Gastroesophageal sphincter (tissue), 4 donors: ENCODE measurements at regions not wholly inside any gene's neighbourhood (a gene's known extent, or its start where the extent isn't known, plus 50 kb on each side); places are given as distances from the start of the nearest gene placed in this dataset.

Source experiments
- ATAC-seq: fragments of 150-250 bp; one replicate; pipeline ENCODE4 v1.9.1; 2016; ENCODE audit warnings: mild to moderate bottlenecking, moderate library complexity
- H3K27ac ChIP-seq, 4 donors: fragments of 200-600 bp; sonication (generic) in 3 of 4; 1 replicate in 3 of 4; 2 replicates in 1 of 4; pipeline ENCODE4 v1.5.1; 2016 to 2019
- H3K27me3 ChIP-seq: fragments of 200-600 bp; sonication (generic); one replicate; pipeline ENCODE4 v1.5.1; 2019
- H3K36me3 ChIP-seq, 2 donors: fragments of 200-600 bp; sonication (generic); one replicate each; pipeline ENCODE4 v1.5.1; 2019; ENCODE audit warnings: control low read depth in 1 of 2
- H3K4me1 ChIP-seq, 3 donors: fragments of 200-600 bp; sonication (generic); 1 replicate in 2 of 3; 2 replicates in 1 of 3; pipeline ENCODE4 v1.5.1; 2016 to 2019; ENCODE audit warnings: control low read depth in 2 of 3
- H3K4me3 ChIP-seq, 2 donors: fragments of 200-600 bp; sonication (generic); one replicate each; pipeline ENCODE4 v1.5.1; 2019; ENCODE audit warnings: mild to moderate bottlenecking in 1 of 2, moderate library complexity in 1 of 2
- H3K9me3 ChIP-seq, 3 donors: fragments of 200-600 bp; sonication (generic); one replicate each; pipeline ENCODE4 v1.5.1; 2017 to 2019; ENCODE audit warnings: control low read depth in 2 of 3
- CTCF ChIP-seq, 4 experiments: fragments of 200-600 bp in 2 of 4; fragments of 450-650 bp in 2 of 4; sonication (generic) in 1 of 4; IDR thresholded peaks; one replicate each; pipeline ENCODE4 v1.5.1; 2017 to 2019; ENCODE audit warnings: antibody characterized with exemption in 4 of 4, mild to moderate bottlenecking in 2 of 4, moderate library complexity in 2 of 4
- EP300 ChIP-seq: sonication (generic); formaldehyde crosslinking; IDR thresholded peaks from one replicate; pipeline ENCODE4 v1.6.1; 2017; ENCODE audit warnings: antibody characterized with exemption, mild to moderate bottlenecking
- POLR2A ChIP-seq, 2 donors: fragments of 450-650 bp; IDR thresholded peaks; one replicate each; pipeline ENCODE4 v1.6.1; 2017; ENCODE audit warnings: antibody characterized with exemption in 2 of 2, mild to moderate bottlenecking in 2 of 2, moderate library complexity in 1 of 2
- POLR2AphosphoS5 ChIP-seq: sonication (generic); formaldehyde crosslinking; IDR thresholded peaks from one replicate; pipeline ENCODE4 v1.6.1; 2017; ENCODE audit warnings: antibody characterized with exemption
- WGBS, 2 donors: methylation state at CpG; one replicate each; pipeline ENCODE4 v1.1.5; 2018; ENCODE audit warnings: low coverage in 1 of 2; 5-methylcytosine and 5-hydroxymethylcytosine counted together

GRCh38 chr2:75415731-75416130 lies 145.0 kb downstream of the EVA1A start:
- H3K4me3 ChIP-seq, result no peak overlapping the region
- H3K27ac ChIP-seq, result no peak overlapping the region
- ATAC-seq, result no peak
- TF ChIP-seq EP300 (no peak), POLR2A (IDR thresholded peaks at IDR 0.05) (no peak), POLR2AphosphoS5 (no peak), CTCF (IDR thresholded peaks at IDR 0.05) (no peak)
- H3K9me3 ChIP-seq, result peaks cover 0 to 4% (median 0%) of the 10 kb centered on the region in 3 donors
- WGBS, 2 donors, result 8 to 14% methylated on average over 1 of the region's 1 CpG
- H3K36me3 ChIP-seq, result no peaks in the 10 kb centered on the region
- no peaks in the 10 kb centered on the region for H3K4me1 ChIP-seq
- peaks cover 5% of the 10 kb centered on the region for H3K27me3 ChIP-seq

- H3K36me3 ChIP-seq, result no peaks in the 10 kb centered on the region
- H3K27me3 ChIP-seq, result peaks cover 5% of the 10 kb centered on the region
- TF ChIP-seq EP300 (no peak), POLR2A (IDR thresholded peaks at IDR 0.05) (no peak), POLR2AphosphoS5 (no peak), CTCF (IDR thresholded peaks at IDR 0.05) (no peak)
- H3K4me1 ChIP-seq, result no peaks in the 10 kb centered on the region
- whole genome bisulfite sequencing, 2 donors, result 74 to 81% methylated on average over 4 of the region's 4 CpGs
- no peak for ATAC-seq
- H3K4me3 ChIP-seq, result no peak overlapping the region
- H3K27ac ChIP-seq, result no peak overlapping the region
- peaks cover 0 to 9% (median 0%) of the 10 kb centered on the region in 3 donors for H3K9me3 ChIP-seq
These were observed 145.6 kb downstream of the EVA1A start for GRCh38 chr2:75415111-75415626.

- H3K27ac ChIP-seq, result no peak overlapping the region
- H3K4me3 ChIP-seq, result no peak overlapping the region
- TF ChIP-seq EP300, result no peak
- no peak for TF ChIP-seq POLR2AphosphoS5
- TF ChIP-seq CTCF (IDR thresholded peaks at IDR 0.05), result no peak
- no peak for TF ChIP-seq POLR2A (IDR thresholded peaks at IDR 0.05)
- H3K9me3 ChIP-seq, result peaks cover 0 to 9% (median 0%) of the 10 kb centered on the region in 3 donors
- no peaks in the 10 kb centered on the region for H3K4me1 ChIP-seq
- peaks cover 3% of the 10 kb centered on the region for H3K27me3 ChIP-seq
- 33 to 34% methylated on average over 2 of the region's 2 CpGs for WGBS, 2 donors
- ATAC-seq, result no peak
- no peaks in the 10 kb centered on the region for H3K36me3 ChIP-seq
These were observed 149.2 kb downstream of the EVA1A start for GRCh38 chr2:75411574-75411973.

DNA sequence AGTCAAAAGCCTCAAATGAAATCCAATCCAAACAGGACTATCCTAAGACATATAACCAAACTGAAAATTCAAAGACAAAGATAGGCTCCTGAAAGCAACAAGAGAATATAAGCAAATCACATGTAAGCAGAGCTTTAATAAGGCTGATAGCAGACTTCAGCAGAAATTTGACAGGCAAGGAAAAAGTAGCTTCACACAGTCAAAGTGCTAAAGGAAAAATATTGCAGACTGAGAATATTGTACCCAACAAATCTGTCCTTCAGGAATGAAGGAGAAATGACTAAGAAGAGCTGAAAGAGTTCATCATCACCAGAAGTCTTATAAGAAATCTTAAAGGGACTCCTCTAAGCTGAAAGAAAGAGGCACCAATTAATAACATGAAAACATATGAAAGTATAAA lies 150.0 kb downstream of the EVA1A start:
- Histone ChIP-seq H3K27ac (no peak overlapping the region), H3K9me3 (peaks cover 0 to 9% (median 0%) of the 10 kb centered on the region in 3 donors), H3K27me3 (peaks cover 3% of the 10 kb centered on the region), H3K36me3 (no peaks in the 10 kb centered on the region), H3K4me1 (no peaks in the 10 kb centered on the region), H3K4me3 (no peak overlapping the region)
- TF ChIP-seq POLR2AphosphoS5, result no peak
- TF ChIP-seq CTCF (IDR thresholded peaks at IDR 0.05), result no peak
- TF ChIP-seq POLR2A (IDR thresholded peaks at IDR 0.05), result no peak
- TF ChIP-seq EP300, result no peak
- ATAC-seq, result no peak

GRCh38 chr2:75408771-75409170 lies 152.0 kb downstream of the EVA1A start:
- peaks cover 6% of the 10 kb centered on the region for H3K27me3 ChIP-seq
- H3K4me3 ChIP-seq, result no peak overlapping the region
- H3K36me3 ChIP-seq, result no peaks in the 10 kb centered on the region
- H3K4me1 ChIP-seq, result no peaks in the 10 kb centered on the region
- H3K9me3 ChIP-seq, result peaks cover 0 to 9% (median 0%) of the 10 kb centered on the region in 3 donors
- TF ChIP-seq POLR2A (IDR thresholded peaks at IDR 0.05), result no peak
- no peak for TF ChIP-seq POLR2AphosphoS5
- no peak for TF ChIP-seq CTCF (IDR thresholded peaks at IDR 0.05)
- no peak overlapping the region for H3K27ac ChIP-seq
- no peak for ATAC-seq
